B cell (primary cell): ENCODE measurements at regions not wholly inside any gene's neighbourhood (a gene's known extent, or its start where the extent isn't known, plus 50 kb on each side); places are given as distances from the start of the nearest gene placed in this dataset.

Experiments used
- ATAC-seq: fragments of 200-7000 bp; cut with Tn5 transposase; one replicate; pipeline ENCODE4 v1.10.0; 2021; ENCODE audit warnings: low read depth, mild to moderate bottlenecking, moderate number of reproducible peaks, moderate library complexity
- CTCF ChIA-PET: fragments of 350-600 bp; sonication (Branson Sonifier 250); formaldehyde crosslinking; loops from one replicate; lab custom pipeline; 2021; ENCODE audit warnings: antibody characterized with exemption, inconsistent platforms; lab: Charles Lee
- POLR2A ChIA-PET: fragments of 350-600 bp; sonication (Branson Sonifier 250); formaldehyde crosslinking; loops from one replicate; lab custom pipeline; 2021; ENCODE audit warnings: antibody characterized with exemption; lab: Charles Lee
- DNase-seq: peaks from one replicate; pipeline ENCODE4 v3.0.0; 2013
- H2AFZ ChIP-seq: 2 replicates; pipeline ENCODE4 v1.6.1; 2012; ENCODE audit warnings: mild to moderate bottlenecking, low read depth, low read length; ENCODE audit not compliant: insufficient read depth, poor library complexity, severe bottlenecking
- H3K27ac ChIP-seq, 2 donors: 1 replicate in 1 of 2; 2 replicates in 1 of 2; pipeline ENCODE4 v1.5.1; 2012 to 2013; ENCODE audit warnings: low read length in 2 of 2, mild to moderate bottlenecking in 2 of 2, moderate library complexity in 1 of 2
- H3K27me3 ChIP-seq, 4 experiments: fragments of 200-600 bp in 1 of 4; sonication (generic) in 1 of 4; replicated peaks in 1 of 4; 1 replicate in 2 of 4; 2 replicates in 2 of 4; pipeline versions ENCODE4 v1.6.1 to v1.7.0; 2013 to 2016; ENCODE audit warnings: low read length in 3 of 4, mild to moderate bottlenecking in 2 of 4, mixed read lengths in 1 of 4, moderate library complexity in 1 of 4; ENCODE audit not compliant: insufficient read depth in 4 of 4, control insufficient read depth in 3 of 4; ENCODE audit errors: control extremely low read depth in 1 of 4
- H3K36me3 ChIP-seq, 2 experiments: replicated peaks in 1 of 2; 1 replicate in 1 of 2; 2 replicates in 1 of 2; pipeline versions ENCODE4 v1.6.1 to v1.7.1; 2013; ENCODE audit warnings: low read length in 1 of 2; ENCODE audit not compliant: insufficient read depth in 2 of 2, control insufficient read depth in 1 of 2; ENCODE audit errors: control extremely low read depth in 1 of 2, extremely low read depth in 1 of 2
- H3K4me1 ChIP-seq, 2 donors: fragments of 200-600 bp in 1 of 2; sonication (generic) in 1 of 2; 1 replicate in 1 of 2; 2 replicates in 1 of 2; pipeline versions ENCODE4 v1.5.1 to v1.6.1; 2013 to 2017; ENCODE audit warnings: low read length in 2 of 2; ENCODE audit not compliant: control insufficient read depth in 2 of 2, insufficient read depth in 2 of 2
- H3K4me2 ChIP-seq: replicated peaks from 2 replicates; pipeline ENCODE3; 2012; ENCODE audit warnings: mild to moderate bottlenecking, low read depth, low read length; ENCODE audit not compliant: poor library complexity, severe bottlenecking
- H3K4me3 ChIP-seq, 5 experiments: fragments of 200-600 bp in 1 of 5; sonication (generic) in 1 of 5; 1 replicate in 3 of 5; 2 replicates in 2 of 5; pipeline versions ENCODE4 v1.5.1 to v1.7.0; 2011 to 2016; ENCODE audit warnings: low read length in 4 of 5, mild to moderate bottlenecking in 4 of 5, low read depth in 2 of 5, control low read depth in 1 of 5, moderate library complexity in 1 of 5; ENCODE audit not compliant: insufficient read depth in 1 of 5; ENCODE audit errors: control extremely low read depth in 1 of 5, extremely low read depth in 1 of 5
- H3K79me2 ChIP-seq: fragments of 200-600 bp; sonication (generic); one replicate; pipeline ENCODE4 v1.6.0; 2016; ENCODE audit warnings: low read length; ENCODE audit not compliant: control insufficient read depth, insufficient read depth
- H3K9ac ChIP-seq: fragments of 200-600 bp; sonication (generic); 2 replicates; pipeline ENCODE4 v1.6.1; 2017; ENCODE audit warnings: mild to moderate bottlenecking, low read length, moderate library complexity
- H3K9me3 ChIP-seq, 3 donors: one replicate each; pipeline versions ENCODE4 v1.6.1 to v1.7.1; 2013; ENCODE audit warnings: low read length in 2 of 3; ENCODE audit not compliant: control insufficient read depth in 2 of 3, insufficient read depth in 1 of 3; ENCODE audit errors: control extremely low read depth in 1 of 3
- H4K20me1 ChIP-seq: 2 replicates; pipeline ENCODE4 v1.6.0; 2012; ENCODE audit warnings: mild to moderate bottlenecking, low read length; ENCODE audit not compliant: insufficient read depth, control insufficient read depth, poor library complexity, severe bottlenecking
- H3K27ac Mint-ChIP-seq: one replicate; pipeline ENCODE4 v1.8.0; 2021; ENCODE audit warnings: mixed read lengths
- H3K27me3 Mint-ChIP-seq: one replicate; pipeline ENCODE4 v1.8.0; 2021; ENCODE audit warnings: mixed read lengths
- H3K4me1 Mint-ChIP-seq: one replicate; pipeline ENCODE4 v1.8.0; 2021; ENCODE audit warnings: mixed read lengths
- H3K4me3 Mint-ChIP-seq: one replicate; pipeline ENCODE4 v1.8.0; 2021; ENCODE audit warnings: mixed read lengths
- H3K9me3 Mint-ChIP-seq: one replicate; pipeline ENCODE4 v1.8.0; 2022; ENCODE audit warnings: mixed read lengths; ENCODE audit not compliant: insufficient read depth
- EZH2 ChIP-seq: IDR thresholded peaks from 2 replicates; pipeline ENCODE4 v1.6.1; 2012; ENCODE audit warnings: borderline replicate concordance, low read depth, mild to moderate bottlenecking, moderate library complexity, low read length; ENCODE audit not compliant: insufficient read depth, poor library complexity, severe bottlenecking
- WGBS: methylation state at CpG from one replicate; pipeline ENCODE4 v1.1.5; 2013; ENCODE audit warnings: missing lambda C conversion rate; ENCODE audit not compliant: insufficient coverage; 5-methylcytosine and 5-hydroxymethylcytosine counted together
- intact Hi-C: fragments of 100-400 bp; cut with micrococcal nuclease; formaldehyde crosslinking; loops from one replicate; pipeline ENCODE4 v1.10.0; 2022
- TF ChIP-seq, protein P1 (sequence below): fragments of 200-600 bp; IDR thresholded peaks from one replicate; pipeline ENCODE4 v1.8.0; 2022; ENCODE audit warnings: antibody characterized with exemption, mild to moderate bottlenecking

- ATAC-seq = no peak
- Histone ChIP-seq H3K27ac (no peak overlapping the region), H2AFZ (no peak overlapping the region), H3K79me2 (no peaks in the 10 kb centered on the region), H3K36me3 (no peaks in the 10 kb centered on the region), H3K4me2 (no peak overlapping the region), H3K4me1 (no peaks in the 10 kb centered on the region), H3K9me3 (peaks cover 0 to 12% (median 4%) of the 10 kb centered on the region in 3 donors), H3K9ac (no peak overlapping the region), H4K20me1 (no peaks in the 10 kb centered on the region), H3K27me3 (peaks cover 0 to 7% (median 1%) of the 10 kb centered on the region in 4 experiments), H3K4me3 (no peak overlapping the region)
- H3K9me3 Mint-ChIP-seq = peaks cover 4% of the 10 kb centered on the region
- CTCF ChIA-PET = no interaction called here
- no peak overlapping the region for H3K4me3 Mint-ChIP-seq
- no peak for TF ChIP-seq EZH2
- TF ChIP-seq, protein P1, sequence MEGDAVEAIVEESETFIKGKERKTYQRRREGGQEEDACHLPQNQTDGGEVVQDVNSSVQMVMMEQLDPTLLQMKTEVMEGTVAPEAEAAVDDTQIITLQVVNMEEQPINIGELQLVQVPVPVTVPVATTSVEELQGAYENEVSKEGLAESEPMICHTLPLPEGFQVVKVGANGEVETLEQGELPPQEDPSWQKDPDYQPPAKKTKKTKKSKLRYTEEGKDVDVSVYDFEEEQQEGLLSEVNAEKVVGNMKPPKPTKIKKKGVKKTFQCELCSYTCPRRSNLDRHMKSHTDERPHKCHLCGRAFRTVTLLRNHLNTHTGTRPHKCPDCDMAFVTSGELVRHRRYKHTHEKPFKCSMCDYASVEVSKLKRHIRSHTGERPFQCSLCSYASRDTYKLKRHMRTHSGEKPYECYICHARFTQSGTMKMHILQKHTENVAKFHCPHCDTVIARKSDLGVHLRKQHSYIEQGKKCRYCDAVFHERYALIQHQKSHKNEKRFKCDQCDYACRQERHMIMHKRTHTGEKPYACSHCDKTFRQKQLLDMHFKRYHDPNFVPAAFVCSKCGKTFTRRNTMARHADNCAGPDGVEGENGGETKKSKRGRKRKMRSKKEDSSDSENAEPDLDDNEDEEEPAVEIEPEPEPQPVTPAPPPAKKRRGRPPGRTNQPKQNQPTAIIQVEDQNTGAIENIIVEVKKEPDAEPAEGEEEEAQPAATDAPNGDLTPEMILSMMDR = no peak
- peaks cover 35% of the 10 kb centered on the region for H3K27me3 Mint-ChIP-seq
- no peaks in the 10 kb centered on the region for H3K4me1 Mint-ChIP-seq
- POLR2A ChIA-PET = no interaction called here
- no CpG with 5 or more reads among the region's 2 CpGs for WGBS
- intact Hi-C loops = no loop called here
- no peak overlapping the region for H3K27ac Mint-ChIP-seq
- no peak for DNase-seq
Observed at GRCh38 chr2:8204711-8205110, 477.1 kb upstream of the ID2 start.

GRCh38 chr2:8209494-8209893 lies 472.4 kb upstream of the ID2 start:
- DNase-seq (no peak), ATAC-seq (no peak)
- WGBS = no CpG with 5 or more reads among the region's 2 CpGs
- Mint-ChIP-seq H3K4me3 (no peak overlapping the region), H3K9me3 (peaks cover 4% of the 10 kb centered on the region), H3K27ac (no peak overlapping the region), H3K27me3 (peaks cover 10% of the 10 kb centered on the region), H3K4me1 (no peaks in the 10 kb centered on the region)
- ChIA-PET POLR2A (no interaction called here), CTCF (no interaction called here)
- no peak overlapping the region for H2AFZ ChIP-seq
- H3K4me1 ChIP-seq = no peaks in the 10 kb centered on the region
- no peaks in the 10 kb centered on the region for H4K20me1 ChIP-seq
- TF ChIP-seq EZH2 = no peak
- TF ChIP-seq, protein P1 = no peak
- no peaks in the 10 kb centered on the region for H3K36me3 ChIP-seq
- intact Hi-C loops = no loop called here
- no peak overlapping the region for H3K4me2 ChIP-seq
- H3K27ac ChIP-seq = no peak overlapping the region
- peaks cover 0 to 9% (median 3%) of the 10 kb centered on the region in 3 donors for H3K9me3 ChIP-seq
- no peaks in the 10 kb centered on the region for H3K27me3 ChIP-seq
- no peaks in the 10 kb centered on the region for H3K79me2 ChIP-seq
- H3K4me3 ChIP-seq = no peak overlapping the region
- H3K9ac ChIP-seq = no peak overlapping the region
